Renal pelvis (tissue), 1 donor: ENCODE measurements at regions not wholly inside any gene's neighbourhood (a gene's known extent, or its start where the extent isn't known, plus 50 kb on each side); places are given as distances from the start of the nearest gene placed in this dataset.
A peak's percentile ranks its signal among the peaks of the same experiment; 100 is the strongest.
"Not testable (repeated sequence)": the region's sequence is repeated elsewhere in the genome, so short reads cannot be mapped to it uniquely, and the experiment has no call there.

Experiments
- DNase-seq: peaks from one replicate; pipeline ENCODE4 v3.0.0-alpha.2; 2013

- DNase-seq = peak; percentile 62
Measured at GRCh38 chr18:58805467-58806187, 59.0 kb upstream of the ZNF532 start.

GRCh38 chr18:58806826-58807714, 57.6 kb upstream of the ZNF532 start:
- no peak for DNase-seq

GRCh38 chr18:58807766-58808165, 56.9 kb upstream of the ZNF532 start:
- no peak for DNase-seq

- no peak for DNase-seq
Measured at GRCh38 chr18:58808349-58808748, 56.3 kb upstream of the ZNF532 start.

GRCh38 chr18:58811859-58812258, 52.8 kb upstream of the ZNF532 start:
- not testable (repeated sequence) for DNase-seq

- DNase-seq = no peak
Measured at GRCh38 chr18:58813105-58813504, 51.6 kb upstream of the ZNF532 start.

GRCh38 chr18:58813561-58814225, 51.0 kb upstream of the ZNF532 start:
- DNase-seq = no peak

- no peak for DNase-seq
Measured at GRCh38 chr18:58814317-58814716, 50.4 kb upstream of the ZNF532 start.
